HG03045 (cell line): ENCODE measurements at regions not wholly inside any gene's neighbourhood (a gene's known extent, or its start where the extent isn't known, plus 50 kb on each side); places are given as distances from the start of the nearest gene placed in this dataset.
A peak's percentile ranks its signal among the peaks of the same experiment; 100 is the strongest.

ENCODE experiments used
- ATAC-seq: cut with Tn5 transposase; IDR thresholded peaks from one replicate; pipeline ENCODE4 v1.9.1; 2021; ENCODE audit warnings: mild to moderate bottlenecking, moderate library complexity; ENCODE audit not compliant: unreplicated experiment

GRCh38 chr2:196248467-196249094 is 77.2 kb upstream of the STK17B start:
- ATAC-seq: no peak

DNA sequence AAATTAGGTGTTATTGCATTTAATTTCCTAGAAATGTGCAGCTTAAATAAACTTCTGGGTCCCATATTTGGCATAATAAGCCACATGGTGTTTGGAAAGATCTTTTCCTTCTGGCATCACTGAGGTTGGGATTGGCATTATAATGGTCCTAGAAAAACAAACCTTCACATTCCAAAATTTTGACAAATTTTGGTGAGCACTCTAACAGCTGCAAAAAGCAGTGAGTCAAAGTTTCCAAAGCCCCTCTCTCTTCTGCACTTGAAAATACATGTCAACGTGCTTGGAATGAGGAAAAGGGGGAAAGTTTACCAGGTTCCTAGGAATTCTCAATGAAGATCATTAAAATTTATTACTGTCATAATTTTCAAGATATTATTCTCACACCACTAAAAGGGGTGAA is 77.8 kb upstream of the STK17B start:
- ATAC-seq: no peak

DNA sequence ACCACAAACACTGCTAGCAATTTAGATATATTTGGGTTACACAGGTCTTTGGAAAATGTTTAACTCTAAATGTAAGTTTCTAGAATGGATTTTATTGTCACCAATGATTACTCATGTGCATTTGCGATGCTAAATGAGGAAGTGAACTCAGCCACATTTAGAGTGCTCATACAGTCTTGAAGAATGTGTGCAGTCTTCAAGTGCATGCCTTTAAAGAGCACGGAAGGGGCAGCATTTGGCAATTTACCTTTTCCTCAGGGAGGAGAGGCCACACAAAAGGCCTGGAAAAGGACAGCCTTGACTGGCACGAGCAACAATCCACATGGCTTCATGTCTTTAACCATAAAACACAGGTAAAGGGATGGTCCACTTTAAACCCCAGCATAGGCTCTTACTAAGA is 78.5 kb upstream of the STK17B start:
- peak; percentile 69 for ATAC-seq

DNA sequence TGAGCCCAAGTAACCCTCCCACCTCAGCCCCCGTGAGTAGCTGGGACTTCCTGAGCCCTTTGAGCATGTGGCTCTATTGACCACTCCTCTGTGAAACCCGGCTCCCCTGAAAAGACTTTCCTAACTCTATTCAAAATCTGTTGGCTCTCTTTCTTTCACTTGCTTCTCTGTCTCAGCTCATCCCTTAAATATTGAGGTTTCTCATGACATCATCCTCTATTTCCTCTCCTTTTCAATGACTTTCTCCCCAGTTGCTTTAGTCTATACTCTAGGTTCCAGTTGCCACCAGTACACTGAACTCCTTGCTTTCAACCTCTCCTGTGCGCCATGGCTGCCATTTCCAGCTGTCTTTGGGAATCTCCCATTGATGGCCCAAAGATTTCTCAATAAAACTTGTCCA is 79.8 kb upstream of the STK17B start:
- no peak for ATAC-seq

GRCh38 chr2:196252408-196253115 is 81.2 kb upstream of the STK17B start:
- no peak for ATAC-seq

DNA sequence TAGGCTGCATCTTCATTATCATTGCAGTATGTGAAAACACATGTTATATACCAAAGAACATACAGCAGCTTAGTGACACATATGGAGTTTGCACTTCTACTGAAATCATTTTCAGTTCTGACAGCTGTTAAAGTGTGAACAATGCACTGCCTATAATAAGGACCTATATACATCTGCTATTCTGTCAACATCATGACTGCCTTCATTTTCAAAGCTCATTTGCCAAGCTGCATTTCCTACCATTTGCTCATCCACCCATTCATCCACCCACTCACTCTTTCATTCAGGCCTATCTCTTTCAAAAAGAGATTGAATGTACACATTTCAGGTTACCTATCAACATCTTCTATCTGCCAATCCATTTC is 81.7 kb upstream of the STK17B start:
- no peak for ATAC-seq

DNA sequence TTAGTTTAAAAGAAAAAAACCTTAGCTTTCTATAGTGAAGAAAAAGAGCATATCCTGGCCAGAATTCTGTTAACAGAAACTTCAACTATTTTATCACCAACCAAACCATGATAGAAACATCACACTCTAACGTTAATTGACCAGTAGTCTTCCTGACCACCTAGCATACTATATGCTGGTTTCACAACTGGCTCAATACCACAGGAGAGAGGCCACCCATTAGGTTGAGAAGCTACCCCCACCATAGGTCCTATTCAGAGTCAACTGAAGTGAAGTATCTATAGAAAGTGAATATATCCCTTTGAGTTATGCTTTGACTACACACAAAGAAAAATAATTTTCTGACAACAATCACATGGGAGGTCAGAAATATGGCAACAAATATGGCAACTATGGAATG is 85.2 kb upstream of the STK17B start:
- no peak for ATAC-seq

- no peak for ATAC-seq
Measured at GRCh38 chr2:196257086-196257485, 85.7 kb upstream of the STK17B start.

GRCh38 chr2:196258407-196258806 is 87.0 kb upstream of the STK17B start:
- ATAC-seq: no peak

DNA sequence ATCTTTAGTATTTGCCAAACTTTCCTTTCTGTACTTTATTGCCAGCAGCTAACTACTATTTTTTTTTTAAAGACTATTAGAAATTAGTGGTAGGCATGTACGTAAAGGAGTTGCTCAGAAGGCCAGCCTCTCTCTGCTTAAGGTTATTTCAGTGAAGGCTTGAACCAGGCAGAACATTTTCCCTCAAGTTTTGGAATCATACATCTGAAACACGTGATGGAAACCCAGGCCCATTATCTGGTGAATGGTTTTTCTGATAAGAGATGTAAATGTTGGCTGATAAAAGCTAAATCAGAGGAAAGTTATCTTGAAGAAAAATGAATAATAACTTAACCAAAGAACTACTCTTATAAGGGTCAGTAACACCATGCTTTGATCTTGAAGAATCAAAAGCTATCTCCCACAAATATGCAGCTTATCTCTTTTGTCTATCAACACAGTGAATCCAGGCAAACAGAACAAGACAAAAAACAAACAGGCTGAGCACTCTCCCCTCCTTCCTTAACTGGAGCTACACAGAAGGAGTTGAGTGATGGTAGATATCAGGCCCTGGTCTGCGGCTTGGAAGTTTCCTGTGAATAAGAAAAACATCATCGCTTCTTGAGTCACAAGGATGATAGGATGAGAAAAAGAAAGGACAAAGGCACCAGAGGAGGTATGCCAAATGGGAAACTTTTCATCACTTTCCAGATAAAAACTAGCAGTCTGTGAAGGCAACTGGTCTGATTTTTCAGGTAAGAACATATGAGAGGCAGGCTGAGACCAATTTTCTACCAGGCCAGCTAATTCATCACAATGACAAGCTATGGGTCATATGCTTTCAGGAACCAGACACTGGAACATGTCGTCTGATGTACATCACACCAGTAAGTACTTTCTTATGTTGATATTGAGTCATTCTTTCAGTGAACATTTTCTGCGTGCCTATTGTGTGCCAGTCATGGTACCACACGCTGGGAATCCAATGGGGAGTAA is 88.4 kb upstream of the STK17B start:
- ATAC-seq: no peak

- no peak for ATAC-seq
Measured at GRCh38 chr2:196260546-196260945, 89.2 kb upstream of the STK17B start.

- no peak for ATAC-seq
Measured at GRCh38 chr2:196262606-196263005, 91.2 kb upstream of the STK17B start.

DNA sequence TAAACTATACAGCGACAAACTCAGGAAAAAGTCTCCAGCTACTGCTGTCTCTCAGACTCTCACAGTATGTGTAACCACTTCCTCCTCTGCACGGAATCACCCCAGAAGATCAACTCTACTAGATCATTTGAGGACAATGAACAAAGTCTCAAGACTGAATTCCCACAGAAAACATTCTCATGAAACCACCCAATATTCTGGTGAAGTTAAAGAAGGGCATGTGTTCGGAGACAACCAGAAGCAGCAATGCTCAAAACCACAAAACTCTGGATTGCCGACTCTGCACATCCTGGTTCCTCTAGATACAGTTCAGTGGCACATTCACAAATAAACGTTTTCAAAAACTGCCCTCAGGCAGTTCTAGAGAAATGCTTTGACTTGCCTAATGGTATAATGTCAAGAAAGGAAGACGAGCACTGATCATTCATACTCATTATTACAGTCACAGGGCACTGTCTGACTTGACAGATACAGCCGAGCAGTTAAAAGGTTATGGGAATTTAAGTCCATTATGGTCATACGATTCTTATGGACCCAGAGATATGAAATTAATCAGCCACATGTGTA is 91.9 kb upstream of the STK17B start:
- peak; percentile 94 for ATAC-seq

GRCh38 chr2:196266351-196266750 is 95.0 kb upstream of the STK17B start:
- no peak for ATAC-seq

GRCh38 chr2:196266855-196267254 is 95.5 kb upstream of the STK17B start:
- no peak for ATAC-seq

DNA sequence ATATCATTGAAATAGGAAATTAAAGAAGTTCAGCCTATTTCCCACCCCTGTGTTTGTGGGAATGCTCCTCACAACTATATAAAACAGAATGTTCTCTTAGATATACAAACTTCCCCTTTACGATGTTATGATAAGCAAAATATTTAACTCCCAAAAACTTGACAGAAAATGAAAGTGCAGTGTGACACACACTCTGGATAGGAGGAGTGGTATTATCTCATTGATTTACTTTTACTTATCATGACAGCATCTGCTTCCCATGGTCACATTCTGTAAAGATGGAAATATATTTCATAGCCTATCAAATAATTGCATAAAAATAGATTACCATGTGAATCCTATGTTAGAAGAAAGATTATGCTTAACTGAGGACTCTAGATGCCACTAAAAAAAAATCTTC is 96.6 kb upstream of the STK17B start:
- no peak for ATAC-seq

DNA sequence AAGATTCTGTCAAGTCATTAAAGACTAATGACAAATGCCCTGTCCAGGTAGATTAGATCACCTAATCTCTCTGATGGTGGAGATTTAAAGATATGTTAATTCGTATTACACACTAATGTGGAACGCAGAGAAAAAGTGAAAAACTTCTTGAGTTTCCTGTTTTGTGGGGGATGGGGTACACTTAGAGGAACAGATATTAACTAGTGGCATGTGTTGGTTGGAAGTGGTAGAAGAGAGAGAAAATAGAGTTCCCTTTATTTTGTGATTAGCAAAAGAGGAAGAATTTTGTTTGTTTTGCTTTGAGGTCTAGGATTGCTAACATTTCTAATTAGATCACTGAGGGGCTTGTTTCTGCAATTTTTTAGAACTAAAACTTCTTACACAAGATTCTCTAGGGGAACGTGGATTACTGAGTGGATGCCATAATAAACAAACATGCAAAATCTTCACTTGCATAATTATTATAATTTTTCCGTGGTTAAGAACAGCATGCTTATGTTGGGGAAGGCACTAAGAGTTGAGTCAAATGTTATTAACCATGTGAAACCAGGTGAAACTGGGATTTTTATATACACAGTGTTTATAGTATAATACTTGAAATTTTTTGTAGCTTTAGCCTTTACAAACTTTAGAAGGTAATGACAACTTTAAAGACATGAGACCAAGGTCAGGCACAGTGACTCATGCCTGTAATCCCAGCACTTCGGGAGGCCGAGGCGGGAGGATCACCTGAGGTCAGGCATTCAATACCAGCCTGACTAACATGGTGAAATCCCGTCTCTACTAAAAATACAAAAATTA is 97.4 kb upstream of the STK17B start:
- no peak for ATAC-seq

DNA sequence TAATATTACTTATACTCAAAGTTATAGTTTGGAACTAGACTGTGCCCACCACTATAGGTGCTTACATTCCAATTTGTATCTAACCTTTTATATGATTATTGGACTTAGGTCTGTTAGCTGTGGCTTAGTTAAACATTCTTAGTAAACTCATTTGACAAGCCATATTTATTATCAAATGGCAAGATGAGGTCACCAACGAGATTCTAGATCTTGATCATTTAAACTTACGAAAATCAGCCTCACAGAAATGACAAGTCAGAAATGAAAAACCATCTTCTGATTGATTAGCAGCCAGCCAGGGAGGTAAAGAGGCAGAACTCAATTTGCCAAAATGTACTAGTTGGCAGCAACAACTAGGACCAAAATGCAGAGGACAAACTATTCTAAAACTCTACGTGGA is 100.4 kb upstream of the STK17B start:
- no peak for ATAC-seq

- ATAC-seq: peak; percentile 54
Measured at GRCh38 chr2:196274387-196274809, 103.0 kb upstream of the STK17B start.

GRCh38 chr2:196275646-196276352 is 104.4 kb upstream of the STK17B start:
- no peak for ATAC-seq
